ENCODE measurements at regions not wholly inside any gene's neighbourhood (a gene's known extent, or its start where the extent isn't known, plus 50 kb on each side); places are given as distances from the start of the nearest gene placed in this dataset.

- no peak for DNase-seq
- H3K4me2 ChIP-seq (ENCODE audit: insufficient read depth, low read length), result no peak overlapping the region
- H4K20me1 ChIP-seq (ENCODE audit: insufficient read depth, low read length), result no peaks in the 10 kb centered on the region
- no peak overlapping the region for H3K9ac ChIP-seq (ENCODE audit: low read depth, low read length)
- no peak overlapping the region for H3K27ac ChIP-seq (ENCODE audit: low read length)
- no peaks in the 10 kb centered on the region for H3K79me2 ChIP-seq (ENCODE audit: insufficient read depth, low read length)
- no peak for ATAC-seq (ENCODE audit: insufficient read depth, low read depth)
- no peaks in the 10 kb centered on the region for H3K4me1 ChIP-seq (ENCODE audit: insufficient read depth, low read length)
- no peak overlapping the region for H3K4me3 ChIP-seq (ENCODE audit: low read depth in 1 of 2, low read length in 2 of 2)
- no peak for TF ChIP-seq CTCF (IDR thresholded peaks at IDR 0.05; ENCODE audit: borderline replicate concordance, extremely low read depth, low read length, poor library complexity, severe bottlenecking)
- no peak for TF ChIP-seq EZH2 (IDR thresholded peaks at IDR 0.05; ENCODE audit: borderline replicate concordance, low read depth, low read length, severe bottlenecking)
- peaks cover 13% of the 10 kb centered on the region for H3K27me3 ChIP-seq (ENCODE audit: insufficient read depth, low read length, poor library complexity)
- H3K36me3 ChIP-seq (ENCODE audit: insufficient read depth, low read length), result no peaks in the 10 kb centered on the region
- no peak overlapping the region for H2AFZ ChIP-seq (ENCODE audit: low read depth, low read length)
- H3K9me3 ChIP-seq (ENCODE audit: insufficient read depth, low read length, severe bottlenecking), result no peaks in the 10 kb centered on the region
Observed at GRCh38 chr2:65789923-65790675, 357.7 kb upstream of the SPRED2 start.

GRCh38 chr2:65788556-65788955 lies 356.2 kb upstream of the SPRED2 start:
- H3K27me3 ChIP-seq (ENCODE audit: insufficient read depth, low read length, poor library complexity), result peaks cover 13% of the 10 kb centered on the region
- H3K4me2 ChIP-seq (ENCODE audit: insufficient read depth, low read length), result no peak overlapping the region
- DNase-seq (no peak), ATAC-seq (ENCODE audit: insufficient read depth, low read depth) (no peak)
- no peaks in the 10 kb centered on the region for H4K20me1 ChIP-seq (ENCODE audit: insufficient read depth, low read length)
- TF ChIP-seq EZH2 (IDR thresholded peaks at IDR 0.05; ENCODE audit: borderline replicate concordance, low read depth, low read length, severe bottlenecking) (no peak), CTCF (IDR thresholded peaks at IDR 0.05; ENCODE audit: borderline replicate concordance, extremely low read depth, low read length, poor library complexity, severe bottlenecking) (no peak)
- H3K4me1 ChIP-seq (ENCODE audit: insufficient read depth, low read length), result no peaks in the 10 kb centered on the region
- no peak overlapping the region for H3K9ac ChIP-seq (ENCODE audit: low read depth, low read length)
- no peak overlapping the region for H3K4me3 ChIP-seq (ENCODE audit: low read depth in 1 of 2, low read length in 2 of 2)
- H3K79me2 ChIP-seq (ENCODE audit: insufficient read depth, low read length), result no peaks in the 10 kb centered on the region
- H3K9me3 ChIP-seq (ENCODE audit: insufficient read depth, low read length, severe bottlenecking), result no peaks in the 10 kb centered on the region
- H3K36me3 ChIP-seq (ENCODE audit: insufficient read depth, low read length), result no peaks in the 10 kb centered on the region
- H2AFZ ChIP-seq (ENCODE audit: low read depth, low read length), result no peak overlapping the region
- H3K27ac ChIP-seq (ENCODE audit: low read length), result no peak overlapping the region

- H2AFZ ChIP-seq (ENCODE audit: low read depth, low read length), result no peak overlapping the region
- H3K36me3 ChIP-seq (ENCODE audit: insufficient read depth, low read length), result no peaks in the 10 kb centered on the region
- DNase-seq (no peak), ATAC-seq (ENCODE audit: insufficient read depth, low read depth) (no peak)
- no peak overlapping the region for H3K27ac ChIP-seq (ENCODE audit: low read length)
- H3K4me3 ChIP-seq (ENCODE audit: low read depth in 1 of 2, low read length in 2 of 2), result no peak overlapping the region
- H3K9me3 ChIP-seq (ENCODE audit: insufficient read depth, low read length, severe bottlenecking), result no peaks in the 10 kb centered on the region
- no peaks in the 10 kb centered on the region for H4K20me1 ChIP-seq (ENCODE audit: insufficient read depth, low read length)
- no peak for TF ChIP-seq CTCF (IDR thresholded peaks at IDR 0.05; ENCODE audit: borderline replicate concordance, extremely low read depth, low read length, poor library complexity, severe bottlenecking)
- no peak for TF ChIP-seq EZH2 (IDR thresholded peaks at IDR 0.05; ENCODE audit: borderline replicate concordance, low read depth, low read length, severe bottlenecking)
- H3K9ac ChIP-seq (ENCODE audit: low read depth, low read length), result no peak overlapping the region
- no peaks in the 10 kb centered on the region for H3K4me1 ChIP-seq (ENCODE audit: insufficient read depth, low read length)
- H3K79me2 ChIP-seq (ENCODE audit: insufficient read depth, low read length), result no peaks in the 10 kb centered on the region
- no peak overlapping the region for H3K4me2 ChIP-seq (ENCODE audit: insufficient read depth, low read length)
- H3K27me3 ChIP-seq (ENCODE audit: insufficient read depth, low read length, poor library complexity), result peaks cover 13% of the 10 kb centered on the region
Observed at GRCh38 chr2:65786765-65787164, 354.4 kb upstream of the SPRED2 start.
